ENCODE measurements at regions not wholly inside any gene's neighbourhood (a gene's known extent, or its start where the extent isn't known, plus 50 kb on each side); places are given as distances from the start of the nearest gene placed in this dataset.

- TF ChIP-seq, protein P1, sequence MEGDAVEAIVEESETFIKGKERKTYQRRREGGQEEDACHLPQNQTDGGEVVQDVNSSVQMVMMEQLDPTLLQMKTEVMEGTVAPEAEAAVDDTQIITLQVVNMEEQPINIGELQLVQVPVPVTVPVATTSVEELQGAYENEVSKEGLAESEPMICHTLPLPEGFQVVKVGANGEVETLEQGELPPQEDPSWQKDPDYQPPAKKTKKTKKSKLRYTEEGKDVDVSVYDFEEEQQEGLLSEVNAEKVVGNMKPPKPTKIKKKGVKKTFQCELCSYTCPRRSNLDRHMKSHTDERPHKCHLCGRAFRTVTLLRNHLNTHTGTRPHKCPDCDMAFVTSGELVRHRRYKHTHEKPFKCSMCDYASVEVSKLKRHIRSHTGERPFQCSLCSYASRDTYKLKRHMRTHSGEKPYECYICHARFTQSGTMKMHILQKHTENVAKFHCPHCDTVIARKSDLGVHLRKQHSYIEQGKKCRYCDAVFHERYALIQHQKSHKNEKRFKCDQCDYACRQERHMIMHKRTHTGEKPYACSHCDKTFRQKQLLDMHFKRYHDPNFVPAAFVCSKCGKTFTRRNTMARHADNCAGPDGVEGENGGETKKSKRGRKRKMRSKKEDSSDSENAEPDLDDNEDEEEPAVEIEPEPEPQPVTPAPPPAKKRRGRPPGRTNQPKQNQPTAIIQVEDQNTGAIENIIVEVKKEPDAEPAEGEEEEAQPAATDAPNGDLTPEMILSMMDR (IDR thresholded peaks at IDR 0.05) = no peak
- TF ChIP-seq POLR2A (IDR thresholded peaks at IDR 0.05) = no peak
These were observed 86.9 kb upstream of the IL12B start for GRCh38 chr5:159417170-159417569.
